Embryonic facial prominence (tissue), 1 donor: ENCODE measurements at regions not wholly inside any gene's neighbourhood (a gene's known extent, or its start where the extent isn't known, plus 50 kb on each side); places are given as distances from the start of the nearest gene placed in this dataset.

Source experiments
- DNase-seq: peaks from one replicate; pipeline ENCODE4 v3.0.0-alpha.2; 2016; ENCODE audit errors: extremely low spot score

DNA sequence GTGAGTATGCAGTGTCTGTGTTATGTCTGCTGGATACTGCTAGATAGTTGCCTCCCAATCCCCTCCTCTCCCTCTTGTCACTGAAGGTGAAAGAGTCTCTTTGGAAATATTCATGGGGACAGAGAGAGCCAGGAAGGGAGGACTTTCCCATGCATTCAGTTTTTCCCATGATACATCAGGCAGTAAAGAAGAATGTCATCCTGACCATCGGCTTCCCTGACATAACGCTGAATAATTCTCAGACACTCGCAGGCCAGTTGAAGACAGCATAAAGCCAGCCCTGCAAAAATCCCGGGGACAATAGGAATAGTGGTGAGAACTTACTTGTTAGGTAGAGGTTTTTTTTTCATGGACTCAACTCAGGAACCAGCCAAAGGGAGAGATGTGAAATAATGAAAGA, 58.1 kb downstream of the KLF4 start:
- DNase-seq, result no peak

DNA sequence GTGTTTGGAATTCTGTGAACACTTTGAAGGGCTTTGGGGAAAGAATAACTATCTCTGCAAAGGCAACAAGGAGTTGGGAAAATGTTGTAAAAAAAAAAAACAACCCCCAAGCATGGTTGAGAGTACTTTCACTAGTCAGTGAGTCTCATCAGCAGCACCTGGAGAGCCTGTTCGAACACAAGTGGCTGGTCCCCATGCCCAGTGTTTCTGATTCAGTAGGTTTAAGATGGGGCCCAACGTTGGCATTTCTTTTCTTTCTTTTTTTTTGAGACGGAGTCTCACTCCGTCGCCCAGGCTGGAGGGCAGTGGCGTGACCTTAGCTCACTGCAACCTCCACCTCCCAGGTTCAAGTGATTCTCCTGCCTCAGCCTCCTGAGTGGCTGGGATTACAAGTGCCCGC, 59.5 kb downstream of the KLF4 start:
- DNase-seq, result no peak

DNA sequence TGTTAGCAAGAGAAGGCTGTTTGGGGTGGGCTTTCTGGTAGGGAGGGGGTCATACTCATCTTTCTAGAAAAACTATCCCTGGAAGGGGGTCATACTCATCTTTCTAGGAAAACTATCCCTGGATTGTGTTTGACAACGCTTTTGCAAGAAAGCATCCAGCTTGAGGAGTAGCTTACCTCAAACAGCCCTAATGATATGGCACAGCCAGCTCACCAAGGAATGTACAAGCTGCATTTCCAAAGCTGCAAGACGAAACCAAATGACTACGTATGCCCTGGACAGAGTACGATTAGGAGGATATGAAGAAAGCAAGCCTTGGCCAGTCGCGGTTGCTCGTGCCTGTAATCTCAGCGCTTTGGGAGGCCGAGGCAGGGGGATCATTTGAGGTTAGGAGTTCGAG, 63.4 kb downstream of the KLF4 start:
- DNase-seq, result no peak

DNA sequence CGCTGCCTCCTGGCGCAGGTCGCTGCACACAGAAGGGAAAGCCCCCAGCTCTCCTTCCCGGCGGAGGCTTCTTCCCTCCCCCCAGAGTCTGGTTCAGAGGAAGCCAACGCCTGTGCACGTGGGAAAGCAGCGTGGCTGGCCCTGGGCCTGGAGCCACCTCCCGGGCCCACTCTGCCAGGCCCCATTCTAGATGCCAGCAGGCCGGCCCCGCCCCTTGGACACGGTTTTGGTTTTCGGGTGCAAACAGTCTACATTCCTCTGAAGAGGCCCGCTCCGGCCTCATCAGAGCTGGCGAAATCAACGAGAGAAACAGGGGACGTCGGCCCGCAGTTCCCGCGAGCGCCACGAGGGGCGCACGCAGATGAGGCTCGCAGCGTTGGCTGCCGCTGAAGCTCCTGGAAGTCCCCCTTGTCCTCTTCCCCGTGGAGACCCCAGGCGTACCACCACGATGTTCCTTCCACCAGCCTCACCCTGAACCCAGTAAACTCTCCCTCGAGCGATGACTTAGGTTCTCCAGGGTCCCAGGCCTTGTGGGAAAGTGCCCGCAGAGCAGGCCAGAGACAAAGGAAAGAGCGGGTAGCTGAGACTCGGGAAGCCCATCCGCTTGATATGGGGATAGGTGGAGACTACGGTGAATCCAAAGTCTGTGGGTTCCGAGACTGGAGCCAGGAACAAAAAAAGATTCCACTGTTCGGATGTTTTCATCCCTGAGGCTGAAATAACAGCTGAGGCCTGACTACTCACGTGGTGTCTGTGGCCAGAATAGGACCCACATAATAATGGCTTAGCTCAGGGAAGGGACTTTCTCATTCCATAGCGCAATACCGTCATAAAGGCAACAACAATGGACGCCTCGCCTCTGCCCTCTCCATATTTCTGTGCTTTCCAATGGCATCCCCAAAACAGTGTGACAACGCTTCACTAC, 64.2 kb downstream of the KLF4 start:
- peak; percentile 67 for DNase-seq

DNA sequence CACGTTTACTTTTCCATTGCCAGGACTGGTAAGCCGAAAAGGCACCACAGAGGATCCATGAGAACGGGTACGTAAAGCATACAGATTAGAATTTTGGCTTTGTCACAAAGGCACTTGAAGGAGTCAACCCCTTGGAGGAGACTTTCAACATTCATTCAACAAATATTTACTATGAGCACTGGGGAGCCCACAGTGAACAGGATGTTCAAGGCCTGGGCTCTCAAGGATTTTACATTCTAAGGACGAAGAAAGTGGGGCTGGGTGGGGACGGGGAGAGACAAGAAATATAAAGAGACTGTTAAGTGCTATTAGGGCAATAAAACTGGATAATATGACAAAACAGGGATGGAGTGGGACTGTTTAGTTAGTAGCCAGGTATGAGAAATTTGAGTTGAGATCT, 66.0 kb downstream of the KLF4 start:
- DNase-seq, result no peak

DNA sequence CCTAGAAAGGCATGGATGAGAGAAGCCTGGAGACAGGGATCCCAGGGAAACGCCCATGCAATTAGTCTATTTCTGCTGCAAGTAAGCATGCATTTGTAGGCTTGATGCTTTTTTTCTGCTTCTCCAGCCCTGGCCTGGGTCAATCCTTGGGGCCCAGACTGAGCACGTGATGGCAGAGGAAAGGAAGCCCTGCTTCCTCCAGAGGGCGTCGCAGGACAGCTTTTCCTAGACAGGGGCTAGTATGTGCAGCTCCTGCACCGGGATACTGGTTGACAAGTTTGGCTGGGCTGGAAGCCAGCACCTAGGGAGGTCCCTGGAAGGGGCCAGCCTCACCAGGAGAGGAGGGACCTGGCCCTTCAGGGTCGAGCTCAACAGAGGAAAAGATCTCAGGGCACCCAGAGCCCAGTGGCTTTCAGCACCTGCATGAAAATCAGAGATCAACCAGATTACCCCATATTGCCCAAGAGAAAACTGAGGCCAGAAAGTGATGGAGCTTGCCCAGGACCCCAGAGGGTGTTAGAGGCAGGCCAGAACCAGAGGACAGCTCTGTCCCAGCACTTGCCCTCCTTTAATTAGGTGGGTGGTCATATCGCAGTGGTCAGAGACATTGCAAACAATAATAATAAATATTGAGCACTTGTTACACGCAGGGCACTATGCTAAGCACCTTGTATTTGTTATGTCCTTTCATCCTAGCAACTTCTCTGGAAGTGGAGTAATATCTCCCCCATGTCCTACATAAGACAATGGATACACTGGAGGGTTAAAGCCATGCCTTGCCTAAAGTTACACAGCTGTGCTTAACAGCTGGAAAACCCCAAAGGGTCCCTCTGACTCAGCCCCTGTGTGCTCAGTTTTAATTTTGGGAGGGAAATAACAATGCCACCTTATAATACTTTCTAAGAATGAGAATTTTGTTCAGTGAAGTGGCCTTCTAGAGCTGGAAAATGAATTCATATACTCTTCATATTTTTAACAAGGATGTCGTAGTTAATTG, 67.1 kb downstream of the KLF4 start:
- no peak for DNase-seq

DNA sequence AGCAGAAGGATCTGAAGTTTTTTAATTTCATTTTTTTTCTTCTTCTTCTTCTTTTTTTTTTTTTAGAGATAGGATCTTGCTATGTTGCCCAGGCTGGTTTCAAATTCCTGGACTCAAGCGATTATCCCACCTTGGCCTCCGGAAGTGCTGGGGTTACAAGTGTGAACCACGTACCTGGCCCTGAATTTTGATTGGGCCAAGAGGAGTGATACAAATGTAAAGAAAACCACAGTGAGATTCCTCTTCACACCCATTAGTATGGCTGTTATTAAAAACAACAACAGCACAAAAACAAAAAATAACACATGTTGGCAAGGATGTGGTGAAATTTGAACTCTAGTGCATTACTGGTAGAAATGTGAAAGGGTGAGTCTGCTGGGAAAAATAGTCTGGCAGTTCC, 79.1 kb downstream of the KLF4 start:
- no peak for DNase-seq

DNA sequence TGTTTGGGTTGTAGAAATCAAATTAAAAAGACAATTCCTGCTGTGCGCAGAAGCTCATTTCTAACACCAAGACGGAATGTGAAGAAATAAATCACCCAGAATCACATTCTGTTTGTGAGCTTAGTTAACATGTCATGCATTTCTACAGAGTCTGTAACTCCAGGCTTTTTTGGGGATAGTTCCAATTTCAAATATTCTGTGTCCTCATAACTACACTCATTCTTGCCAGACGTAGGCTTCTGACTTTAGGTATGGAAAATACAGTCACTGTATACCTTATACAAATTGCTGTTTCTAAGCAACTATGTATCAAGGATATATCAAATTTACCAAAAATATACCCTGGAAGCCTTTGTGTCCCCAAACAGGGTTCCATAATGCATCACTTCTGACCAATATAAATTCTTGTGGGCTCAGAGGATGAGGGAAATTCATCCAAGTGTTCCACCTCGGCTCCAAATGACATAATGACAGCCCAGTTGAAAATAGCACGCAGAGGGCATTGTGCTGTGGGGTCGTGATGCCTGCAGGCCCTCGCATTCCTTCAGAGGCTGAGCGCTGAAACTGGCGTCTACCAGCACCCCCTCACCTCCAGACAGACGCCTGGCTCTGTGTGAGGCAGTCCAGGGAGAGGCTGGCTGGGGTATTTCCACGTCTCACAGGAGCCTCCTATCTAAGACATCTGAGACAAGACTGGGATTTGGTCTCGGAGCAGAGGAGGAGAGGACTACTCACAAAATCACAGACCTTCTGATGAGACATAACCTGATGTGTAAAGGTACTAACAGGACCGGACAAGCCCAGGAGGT, 79.8 kb downstream of the KLF4 start:
- DNase-seq, result peak; percentile 37

DNA sequence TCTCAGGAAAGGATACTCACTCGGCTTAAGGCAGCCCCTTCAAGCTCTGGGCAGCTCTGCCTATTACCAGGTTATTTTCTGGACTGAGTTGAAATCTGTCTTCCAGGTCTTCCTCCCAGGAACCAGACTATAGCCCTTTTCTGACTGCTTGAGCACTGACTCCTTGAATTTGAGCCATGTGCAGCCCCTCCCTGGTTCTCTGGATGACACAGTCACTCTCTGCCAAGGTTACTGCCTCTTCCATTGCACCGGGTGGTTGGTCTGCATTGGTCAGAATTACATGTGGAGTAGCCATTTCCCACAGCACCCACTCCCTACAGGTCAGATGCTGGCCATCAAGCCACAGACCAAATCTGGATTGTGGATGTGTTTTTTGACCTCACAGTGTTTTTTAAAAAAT, 81.9 kb downstream of the KLF4 start:
- no peak for DNase-seq

DNA sequence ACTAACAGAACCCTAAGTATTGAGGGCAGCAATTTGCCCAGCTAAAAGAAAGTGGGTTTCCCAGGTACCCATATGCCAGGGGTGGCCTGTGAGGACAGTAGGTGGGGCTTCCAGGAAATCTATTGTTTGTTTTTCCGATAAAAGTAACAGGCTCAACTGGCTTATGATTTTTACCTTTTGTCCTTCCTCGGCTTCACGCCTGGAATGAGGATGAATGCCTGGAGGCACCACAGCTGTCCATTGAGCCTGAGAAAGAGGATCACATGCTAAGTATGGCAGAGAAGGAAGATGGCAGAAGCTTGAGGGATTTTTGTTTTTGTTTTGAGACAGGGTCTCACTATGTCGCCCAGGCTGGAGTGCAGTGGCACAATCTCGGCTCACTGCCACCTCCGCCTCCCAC, 84.1 kb downstream of the KLF4 start:
- DNase-seq, result no peak

DNA sequence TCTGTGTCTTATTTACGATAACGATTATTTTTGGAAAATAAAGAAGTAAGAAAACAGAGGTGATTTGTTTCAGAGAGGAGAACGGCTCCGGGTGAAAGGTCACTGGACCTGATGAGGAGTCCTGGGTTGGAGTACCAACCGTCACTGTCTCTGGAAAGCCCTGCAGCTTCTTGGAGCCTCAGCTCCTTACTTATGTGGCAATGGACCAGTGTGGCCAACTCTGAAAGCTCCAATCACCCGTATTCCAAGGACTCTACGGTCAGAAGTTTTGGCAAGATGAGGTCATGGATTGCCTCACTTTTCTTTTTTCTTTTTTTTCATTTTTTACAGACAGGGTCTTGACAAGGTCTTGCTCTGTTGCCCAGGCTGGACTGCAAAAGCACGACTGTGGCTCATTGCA, 84.8 kb downstream of the KLF4 start:
- no peak for DNase-seq

DNA sequence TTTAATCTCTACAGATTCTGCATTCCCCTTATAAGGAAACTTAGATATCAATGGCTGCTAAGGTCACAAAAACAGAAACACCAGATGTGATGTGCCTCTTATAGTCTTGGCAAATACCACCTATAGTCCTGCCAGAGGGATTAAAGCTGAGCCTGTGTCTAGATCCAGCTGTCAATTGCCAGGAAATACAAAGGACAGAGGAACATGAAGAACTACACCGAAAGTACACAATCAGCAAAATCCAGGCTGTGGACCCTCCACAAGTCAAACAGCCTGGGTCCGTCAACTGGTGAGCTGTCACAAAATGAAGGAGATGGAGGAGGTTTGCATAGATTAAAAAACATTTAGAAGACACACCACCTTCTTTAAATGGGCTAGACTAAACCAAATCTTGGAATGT, 85.4 kb downstream of the KLF4 start:
- no peak for DNase-seq

DNA sequence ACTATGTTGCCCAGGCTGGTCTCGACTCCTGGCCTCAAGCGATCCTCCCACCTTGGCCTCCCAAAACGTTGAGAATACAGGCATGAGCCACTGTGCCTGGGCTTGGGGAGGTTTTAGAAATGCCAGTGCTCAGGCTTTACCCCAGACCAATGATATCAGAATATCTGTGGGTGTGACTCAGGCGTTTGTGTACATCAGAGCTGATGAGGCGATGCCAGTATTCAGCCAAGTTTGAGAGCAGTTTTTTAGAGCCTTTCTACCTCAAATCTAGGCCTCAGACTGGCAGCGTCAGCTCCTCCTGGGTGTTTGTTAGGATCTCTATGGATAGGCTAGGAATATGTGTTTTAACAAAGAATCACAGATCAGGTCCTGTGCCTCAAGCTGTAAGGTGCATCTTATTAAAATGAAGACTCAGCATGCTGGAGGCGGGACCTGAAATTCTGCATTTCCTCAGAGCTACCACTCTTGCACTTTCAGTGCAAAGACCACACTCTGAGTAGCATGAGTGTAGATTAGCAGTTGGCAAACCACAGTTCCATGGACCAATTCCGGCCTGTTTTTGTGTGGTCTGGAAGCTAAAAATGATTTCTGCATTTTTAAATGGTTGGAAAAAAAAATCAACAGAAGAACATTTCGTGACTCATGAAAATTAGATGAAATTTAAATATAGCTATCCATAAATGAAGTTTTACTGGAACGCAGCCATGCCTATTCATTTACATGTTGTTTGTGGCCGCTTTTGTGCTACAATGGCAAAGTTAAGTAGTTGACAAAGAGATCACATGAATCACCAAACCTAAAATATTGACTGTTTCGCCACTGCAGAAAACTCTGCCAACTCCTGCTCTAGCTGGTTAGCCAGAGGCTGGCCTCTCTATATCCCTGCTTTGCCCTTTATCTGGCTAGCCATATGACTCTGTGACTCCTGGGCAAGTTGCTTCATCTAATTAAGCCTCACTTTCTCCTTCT, 92.2 kb downstream of the KLF4 start:
- no peak for DNase-seq

DNA sequence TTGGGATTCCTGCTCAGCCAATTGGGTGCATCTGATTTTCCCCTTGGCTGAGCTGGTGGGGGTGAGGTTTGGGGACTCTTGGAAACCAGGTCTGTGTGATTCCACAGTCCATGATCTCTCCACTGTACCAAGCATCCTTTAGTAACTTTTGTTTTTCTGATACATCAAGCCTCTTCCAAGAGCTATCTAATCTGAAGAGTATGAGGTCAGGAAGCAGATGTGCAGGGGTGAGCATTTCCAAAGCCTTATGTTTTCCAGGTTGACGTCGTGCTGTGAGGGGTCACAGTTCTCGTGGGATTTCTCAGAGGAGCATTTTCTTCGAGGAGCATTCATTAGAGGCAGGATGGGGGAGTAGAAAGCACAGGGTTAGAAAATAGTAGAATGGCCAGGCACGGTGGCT, 95.3 kb downstream of the KLF4 start:
- DNase-seq, result no peak

DNA sequence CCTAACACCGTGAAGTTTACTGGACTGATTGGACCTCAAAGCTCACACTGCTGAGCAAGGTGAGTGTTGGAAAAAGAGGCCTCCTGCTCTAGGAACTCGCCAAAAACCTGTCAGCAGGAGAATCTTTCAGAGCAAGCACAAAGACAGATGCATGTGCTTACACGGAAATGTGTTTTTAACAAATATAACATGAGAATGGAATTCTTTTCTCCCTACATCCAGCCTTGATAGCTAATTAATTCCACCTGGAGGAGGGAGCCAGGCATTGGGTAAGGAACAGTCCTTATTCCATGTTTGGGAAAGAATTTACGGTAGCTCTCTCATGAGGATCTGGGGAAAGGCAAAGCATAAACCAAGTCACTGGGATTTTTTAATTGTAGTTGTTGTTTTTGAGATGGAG, 98.8 kb downstream of the KLF4 start:
- peak; percentile 51 for DNase-seq

DNA sequence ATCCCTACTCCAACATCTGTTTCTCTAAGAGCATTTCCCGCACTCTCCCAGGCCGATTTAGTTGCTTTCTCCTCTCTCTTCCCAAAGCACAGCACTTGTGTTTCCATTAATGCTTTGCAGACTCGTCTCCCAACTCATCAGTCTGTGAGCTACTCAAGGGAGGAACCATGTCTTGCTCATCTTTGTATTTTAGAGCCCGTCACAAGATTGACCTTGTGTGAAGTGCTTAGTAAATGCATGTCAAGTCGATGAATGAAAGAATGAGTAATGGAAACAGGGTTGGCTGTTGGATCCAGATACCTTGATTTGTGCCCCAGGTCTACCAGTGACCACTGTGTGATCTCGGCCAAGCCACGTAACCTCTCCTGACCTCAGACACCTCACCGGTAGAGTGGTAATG, 99.3 kb downstream of the KLF4 start:
- no peak for DNase-seq

DNA sequence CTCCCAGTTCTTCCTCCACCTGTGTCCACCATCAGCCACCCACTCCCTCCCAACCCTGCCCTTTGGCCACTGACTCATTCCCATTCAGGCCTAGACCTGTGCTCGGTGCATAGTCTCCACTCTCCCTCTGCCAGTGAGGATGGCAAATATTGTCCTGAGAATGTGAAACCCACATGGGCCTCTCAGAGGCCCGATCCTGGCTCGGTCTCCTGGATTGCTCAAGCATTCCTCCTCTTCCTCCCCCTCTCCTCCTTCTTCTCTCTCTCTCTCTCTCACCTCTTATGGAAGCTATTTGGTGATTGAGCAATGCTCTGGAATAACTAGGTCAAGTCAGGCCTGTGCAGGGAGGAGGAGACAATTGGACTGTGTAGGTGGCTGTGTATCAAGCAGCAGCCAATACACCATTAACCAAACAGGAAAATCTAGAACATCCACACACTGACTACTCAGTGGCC, 99.9 kb downstream of the KLF4 start:
- DNase-seq, result no peak

DNA sequence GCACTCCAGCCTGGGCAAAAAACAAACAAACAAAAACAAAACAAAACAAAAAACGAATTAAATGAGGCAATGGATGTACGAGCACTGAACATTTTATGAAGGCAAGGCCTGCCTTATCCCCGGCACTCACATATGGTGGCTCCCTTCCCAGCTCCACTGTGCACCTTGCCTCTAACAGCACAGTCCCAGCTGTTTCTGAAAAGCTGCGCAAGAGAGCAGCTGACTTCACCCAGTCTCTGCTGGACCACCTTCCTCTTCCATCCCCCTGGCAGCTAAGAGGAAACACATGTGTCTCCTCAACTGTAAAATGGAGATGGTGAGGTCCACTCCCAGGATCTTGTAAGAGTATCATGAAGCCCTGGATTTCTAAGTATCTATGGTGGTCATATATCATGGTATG, 100.7 kb downstream of the KLF4 start:
- DNase-seq, result no peak

DNA sequence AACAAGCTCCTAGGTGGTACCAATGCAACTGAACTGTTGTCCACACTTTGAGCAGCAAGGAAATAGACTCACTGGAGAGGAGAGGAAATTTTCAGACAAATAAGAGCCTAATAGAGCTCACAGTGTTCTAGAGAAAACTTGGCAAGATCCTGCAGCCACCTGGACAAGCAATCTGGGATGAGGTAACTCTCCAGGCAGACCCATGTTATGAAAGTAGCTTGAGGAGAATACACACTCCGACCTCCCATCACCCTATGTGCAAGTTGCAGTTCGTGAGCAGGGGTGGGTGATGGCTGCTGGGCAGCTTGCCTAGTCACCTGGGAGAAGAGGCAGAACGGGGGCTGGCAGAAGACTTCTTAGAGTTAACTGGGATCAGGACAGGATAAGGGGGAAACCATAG, 102.2 kb downstream of the KLF4 start:
- no peak for DNase-seq

DNA sequence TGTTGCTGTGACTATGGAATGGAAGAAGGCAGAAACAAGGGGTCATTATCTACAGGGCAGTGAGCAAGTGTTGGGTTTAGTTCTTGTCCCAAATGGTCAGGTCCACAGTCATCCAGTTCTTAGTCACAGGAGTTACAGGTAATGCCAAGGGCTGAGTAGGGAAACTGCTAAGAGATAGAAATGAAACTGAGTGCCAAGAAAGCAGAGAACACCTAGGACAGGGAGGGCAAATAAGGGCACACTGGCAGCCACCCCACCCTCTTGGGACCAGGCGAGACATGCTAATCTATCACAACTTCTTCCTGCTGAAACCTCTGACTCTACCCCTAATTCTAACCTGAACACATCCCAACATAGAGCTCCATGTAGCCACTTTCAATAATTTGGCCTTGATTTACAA, 103.2 kb downstream of the KLF4 start:
- no peak for DNase-seq
